ENCODE measurements at regions not wholly inside any gene's neighbourhood (a gene's known extent, or its start where the extent isn't known, plus 50 kb on each side); places are given as distances from the start of the nearest gene placed in this dataset.
A peak's percentile ranks its signal among the peaks of the same experiment; 100 is the strongest.

- DNase-seq (ENCODE audit: insufficient read length, low spot score) (no peak), FAIRE-seq (no peak)
- no peak for TF ChIP-seq CTCF (IDR thresholded peaks at IDR 0.05; ENCODE audit: insufficient read depth, missing control alignments)
These were observed 102.5 kb downstream of the KCNA4 start for GRCh38 chr11:29914203-29914930.

GRCh38 chr11:29913352-29913751 is 103.5 kb downstream of the KCNA4 start:
- FAIRE-seq, result no peak
- DNase-seq (ENCODE audit: insufficient read length, low spot score), result no peak
- no peak for TF ChIP-seq CTCF (IDR thresholded peaks at IDR 0.05; ENCODE audit: insufficient read depth, missing control alignments)

GRCh38 chr11:29900382-29900781 is 116.4 kb downstream of the KCNA4 start:
- FAIRE-seq (no peak), DNase-seq (ENCODE audit: insufficient read length, low spot score) (no peak)
- TF ChIP-seq CTCF (IDR thresholded peaks at IDR 0.05; ENCODE audit: insufficient read depth, missing control alignments), result no peak

- no peak for DNase-seq (ENCODE audit: insufficient read length, low spot score)
- no peak for TF ChIP-seq CTCF (IDR thresholded peaks at IDR 0.05; ENCODE audit: insufficient read depth, missing control alignments)
- no peak for FAIRE-seq
These were observed 137.3 kb downstream of the KCNA4 start for GRCh38 chr11:29879560-29879959.

GRCh38 chr11:29876192-29876591 is 140.6 kb downstream of the KCNA4 start:
- no peak for DNase-seq (ENCODE audit: insufficient read length, low spot score)
- FAIRE-seq, result no peak
- TF ChIP-seq CTCF (IDR thresholded peaks at IDR 0.05; ENCODE audit: insufficient read depth, missing control alignments), result no peak

GRCh38 chr11:29847219-29847618 is 169.6 kb downstream of the KCNA4 start:
- no peak for DNase-seq (ENCODE audit: insufficient read length, low spot score)
- TF ChIP-seq CTCF (IDR thresholded peaks at IDR 0.05; ENCODE audit: insufficient read depth, missing control alignments), result no peak
- FAIRE-seq, result no peak

GRCh38 chr11:29844701-29845379 is 172.0 kb downstream of the KCNA4 start:
- no peak for FAIRE-seq
- no peak for DNase-seq (ENCODE audit: insufficient read length, low spot score)
- TF ChIP-seq CTCF (IDR thresholded peaks at IDR 0.05; ENCODE audit: insufficient read depth, missing control alignments), result peak; percentile 6

All from D721Med (cell line).